K562 (cell line): ENCODE measurements at regions not wholly inside any gene's neighbourhood (a gene's known extent, or its start where the extent isn't known, plus 50 kb on each side); places are given as distances from the start of the nearest gene placed in this dataset.

Experiments used
- ATAC-seq: fragments of 200-7000 bp; cut with Tn5 transposase; 3 replicates; pipeline ENCODE4 v1.9.1; 2020; ENCODE audit warnings: moderate library complexity
- BruUV-seq: library from RNA; stranded (reverse); fragments of 400-500 nt; replicated peaks from 2 replicates; lab custom pipeline; 2021; lab: Mats Ljungman, UMichigan
- CTCF ChIA-PET: fragments of 300-600 bp; formaldehyde crosslinking; extraction: SDS; loops from one replicate; lab custom pipeline; 2021; ENCODE audit warnings: low intra/inter-chr PET ratio; lab: Yijun Ruan, JAX
- POLR2A ChIA-PET: fragments of 300-600, 350-650 bp; sonication (Branson Sonifier 250); formaldehyde crosslinking; extraction: SDS; loops from one replicate; lab custom pipeline; 2021; ENCODE audit warnings: antibody characterized with exemption, inconsistent platforms; lab: Yijun Ruan, JAX
- DNase-seq, 4 experiments: peaks; one replicate each; pipeline versions ENCODE4 v3.0.0 to v3.0.0-alpha.2; 2011 to 2018; ENCODE audit warnings: low spot score in 3 of 4, mixed read lengths in 3 of 4; ENCODE audit errors: extremely low read depth in 1 of 4
- FAIRE-seq: peaks from 2 replicates; lab custom pipeline; 2011; peaks lifted over from hg19 to GRCh38; lab: Jason Lieb, UNC
- H2AFZ ChIP-seq: 2 replicates; pipeline ENCODE4 v1.6.0; 2011; ENCODE audit warnings: low read depth, low read length, control low read depth, inconsistent platforms
- H3K27ac ChIP-seq: fragments of 200-600 bp; 3 replicates; pipeline ENCODE4 v1.8.0; 2011; ENCODE audit warnings: low read depth, mild to moderate bottlenecking, control low read depth, inconsistent platforms, low read length, moderate library complexity, mixed read lengths; ENCODE audit errors: extremely low read depth
- H3K27me3 ChIP-seq, 2 experiments: fragments of 300-600 bp in 1 of 2; 2 replicates in 1 of 2; 3 replicates in 1 of 2; pipeline versions ENCODE4 v1.6.0 to v1.8.0; 2011; ENCODE audit warnings: inconsistent platforms in 2 of 2, low read length in 2 of 2, mild to moderate bottlenecking in 1 of 2, mixed read lengths in 1 of 2, moderate library complexity in 1 of 2; ENCODE audit not compliant: control insufficient read depth in 2 of 2, insufficient read depth in 2 of 2
- H3K36me3 ChIP-seq: fragments of 300-600 bp; 3 replicates; pipeline ENCODE4 v1.8.0; 2011; ENCODE audit warnings: mild to moderate bottlenecking, low read length, inconsistent platforms; ENCODE audit not compliant: control insufficient read depth, insufficient read depth
- H3K4me1 ChIP-seq, 2 experiments: fragments of 200-600 bp in 1 of 2; replicated peaks in 1 of 2; 2 replicates in 1 of 2; 3 replicates in 1 of 2; pipeline versions ENCODE4 v1.5.1 to v1.8.0; 2011; ENCODE audit warnings: inconsistent platforms in 2 of 2, low read length in 2 of 2, mild to moderate bottlenecking in 1 of 2, mixed read lengths in 1 of 2, moderate library complexity in 1 of 2; ENCODE audit not compliant: control insufficient read depth in 2 of 2, insufficient read depth in 2 of 2
- H3K4me2 ChIP-seq: 2 replicates; pipeline ENCODE4 v1.6.1; 2011; ENCODE audit warnings: low read length, control low read depth, inconsistent platforms, mixed read lengths; ENCODE audit not compliant: insufficient read depth
- H3K4me3 ChIP-seq: fragments of 200-600 bp; sonication (generic), shearing (Covaris generic); 2 replicates; pipeline ENCODE4 v1.5.1; 2016; ENCODE audit warnings: control low read depth, inconsistent platforms
- H3K79me2 ChIP-seq: fragments of 200-600 bp; 3 replicates; pipeline ENCODE4 v1.8.0; 2011; ENCODE audit warnings: low read length, inconsistent platforms; ENCODE audit not compliant: control insufficient read depth, insufficient read depth
- H3K9ac ChIP-seq, 2 experiments: 2 replicates each; pipeline versions ENCODE4 v1.6.0 to v1.6.1; 2011; ENCODE audit warnings: low read depth in 2 of 2, low read length in 2 of 2, control low read depth in 1 of 2, inconsistent platforms in 1 of 2, mild to moderate bottlenecking in 1 of 2, mixed read lengths in 1 of 2; ENCODE audit not compliant: insufficient read depth in 1 of 2
- H3K9me1 ChIP-seq: one replicate; pipeline ENCODE4 v1.6.0; 2011; ENCODE audit warnings: inconsistent platforms, mild to moderate bottlenecking, low read length, moderate library complexity; ENCODE audit not compliant: control insufficient read depth, insufficient read depth
- H3K9me3 ChIP-seq: replicated peaks from 2 replicates; pipeline ENCODE4 v1.5.1; 2011; ENCODE audit warnings: low read depth, low read length, inconsistent platforms; ENCODE audit not compliant: control insufficient read depth, insufficient read depth
- H4K20me1 ChIP-seq: replicated peaks from 2 replicates; pipeline ENCODE4 v1.6.1; 2011; ENCODE audit warnings: low read length, inconsistent platforms, mixed read lengths; ENCODE audit not compliant: control insufficient read depth, insufficient read depth
- NR2C2 ChIP-seq, 2 experiments: fragments of 200-800 bp in 1 of 2; sonication (Bioruptor generic) in 1 of 2; sonication (generic) in 1 of 2; formaldehyde crosslinking in 1 of 2; IDR thresholded peaks; 2 replicates each; pipeline versions ENCODE4 v1.6.1 to v1.8.0; 2016 to 2022; ENCODE audit warnings: mild to moderate bottlenecking in 1 of 2, missing compliant biosample characterization in 1 of 2, missing genetic modification characterization in 1 of 2, missing genetic modification reagents in 1 of 2
- NUFIP1 ChIP-seq: fragments of 450-650 bp; IDR thresholded peaks from 2 replicates; pipeline ENCODE4 v1.6.1; 2018; ENCODE audit not compliant: partially characterized antibody
- PTTG1 ChIP-seq: fragments of 450-650 bp; IDR thresholded peaks from 2 replicates; pipeline ENCODE4 v1.6.1; 2016; ENCODE audit warnings: low read depth, mild to moderate bottlenecking, missing genetic modification characterization, missing compliant biosample characterization
- ZBED1 ChIP-seq: IDR thresholded peaks from 2 replicates; pipeline ENCODE4 v1.6.1; 2014
- ZNF3 ChIP-seq: fragments of 250-450 bp; sonication (Bioruptor Pico); IDR thresholded peaks from 2 replicates; pipeline ENCODE4 v1.5.0; 2021; ENCODE audit warnings: mild to moderate bottlenecking, moderate library complexity
- ZNF507 ChIP-seq: conservative IDR thresholded peaks from 2 replicates; pipeline ENCODE4 v1.6.1; 2017; ENCODE audit warnings: missing genetic modification characterization, missing compliant biosample characterization
- in situ Hi-C: fragments of 300-500 bp; cut with MboI; formaldehyde crosslinking; loops from 4 replicates; pipeline ENCODE4 v1.15.0; 2018; ENCODE audit warnings: inconsistent platforms, mixed read lengths
- intact Hi-C: fragments of 100-400 bp; cut with micrococcal nuclease; formaldehyde crosslinking; loops from 2 replicates; pipeline ENCODE4 v1.14.2; 2022
- TF ChIP-seq, protein P1 (sequence below): IDR thresholded peaks from 2 replicates; pipeline ENCODE4 v1.6.1; 2012; ENCODE audit warnings: low read depth, low read length, improper control_type of control experiment, borderline replicate concordance
- TF ChIP-seq, protein P2 (sequence below): IDR thresholded peaks from 2 replicates; pipeline ENCODE4 v1.6.1; 2016; ENCODE audit warnings: missing genetic modification characterization, missing compliant biosample characterization

- TF ChIP-seq ZNF507 (tag) (peak; percentile 73), PTTG1 (tag) (no peak), NR2C2 (CRISPR knock-in tag; IDR thresholded peaks at IDR 0.05) (no peak), NR2C2 (tag; IDR thresholded peaks at IDR 0.05) (no peak), ZBED1 (no peak), NUFIP1 (no peak), ZNF3 (no peak)
- TF ChIP-seq, protein P1, sequence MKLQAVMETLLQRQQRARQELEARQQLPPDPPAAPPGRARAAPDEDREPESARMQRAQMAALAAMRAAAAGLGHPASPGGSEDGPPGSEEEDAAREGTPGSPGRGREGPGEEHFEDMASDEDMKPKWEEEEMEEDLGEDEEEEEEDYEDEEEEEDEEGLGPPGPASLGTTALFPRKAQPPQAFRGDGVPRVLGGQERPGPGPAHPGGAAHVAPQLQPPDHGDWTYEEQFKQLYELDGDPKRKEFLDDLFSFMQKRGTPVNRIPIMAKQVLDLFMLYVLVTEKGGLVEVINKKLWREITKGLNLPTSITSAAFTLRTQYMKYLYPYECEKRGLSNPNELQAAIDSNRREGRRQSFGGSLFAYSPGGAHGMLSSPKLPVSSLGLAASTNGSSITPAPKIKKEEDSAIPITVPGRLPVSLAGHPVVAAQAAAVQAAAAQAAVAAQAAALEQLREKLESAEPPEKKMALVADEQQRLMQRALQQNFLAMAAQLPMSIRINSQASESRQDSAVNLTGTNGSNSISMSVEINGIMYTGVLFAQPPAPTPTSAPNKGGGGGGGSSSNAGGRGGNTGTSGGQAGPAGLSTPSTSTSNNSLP, result no peak
- TF ChIP-seq, protein P2, sequence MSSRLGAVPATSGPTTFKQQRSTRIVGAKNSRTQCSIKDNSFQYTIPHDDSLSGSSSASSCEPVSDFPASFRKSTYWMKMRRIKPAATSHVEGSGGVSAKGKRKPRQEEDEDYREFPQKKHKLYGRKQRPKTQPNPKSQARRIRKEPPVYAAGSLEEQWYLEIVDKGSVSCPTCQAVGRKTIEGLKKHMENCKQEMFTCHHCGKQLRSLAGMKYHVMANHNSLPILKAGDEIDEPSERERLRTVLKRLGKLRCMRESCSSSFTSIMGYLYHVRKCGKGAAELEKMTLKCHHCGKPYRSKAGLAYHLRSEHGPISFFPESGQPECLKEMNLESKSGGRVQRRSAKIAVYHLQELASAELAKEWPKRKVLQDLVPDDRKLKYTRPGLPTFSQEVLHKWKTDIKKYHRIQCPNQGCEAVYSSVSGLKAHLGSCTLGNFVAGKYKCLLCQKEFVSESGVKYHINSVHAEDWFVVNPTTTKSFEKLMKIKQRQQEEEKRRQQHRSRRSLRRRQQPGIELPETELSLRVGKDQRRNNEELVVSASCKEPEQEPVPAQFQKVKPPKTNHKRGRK (tag), result no peak
- ATAC-seq, result no peak
Measured at GRCh38 chr10:2665772-2666171, 401.6 kb upstream of the PFKP start.

More at GRCh38 chr10:2665772-2666171, 401.6 kb upstream of the PFKP start:
- H3K4me2 ChIP-seq, result no peak overlapping the region
- H3K27me3 ChIP-seq, result no peaks in the 10 kb centered on the region
- H2AFZ ChIP-seq, result no peak overlapping the region
- in situ Hi-C loops (no loop called here), intact Hi-C loops (no loop called here)
- no peaks in the 10 kb centered on the region for H3K36me3 ChIP-seq
- FAIRE-seq, result no peak
- DNase-seq, result no peak
- no peak overlapping the region for H3K4me3 ChIP-seq
- no peaks in the 10 kb centered on the region for H3K79me2 ChIP-seq
- H3K9me3 ChIP-seq, result no peaks in the 10 kb centered on the region; the same call in 1 of the 2 replicates
- BruUV-seq, result no TSS peak
- no peaks in the 10 kb centered on the region for H4K20me1 ChIP-seq
- ChIA-PET POLR2A (no interaction called here), CTCF (no interaction called here)
- H3K4me1 ChIP-seq, result no peaks in the 10 kb centered on the region
- no peaks in the 10 kb centered on the region for H3K9me1 ChIP-seq
- no peak overlapping the region for H3K9ac ChIP-seq
- H3K27ac ChIP-seq, result no peak overlapping the region
